Sigmoid colon (tissue), 6 donors: ENCODE measurements at regions not wholly inside any gene's neighbourhood (a gene's known extent, or its start where the extent isn't known, plus 50 kb on each side); places are given as distances from the start of the nearest gene placed in this dataset.

Experiments
- DNase-seq: peaks from one replicate; pipeline ENCODE4 v3.0.0-alpha.2; 2019
- H3K27ac ChIP-seq, 4 donors: fragments of 200-600 bp; sonication (generic); one replicate each; pipeline ENCODE4 v1.5.1; 2016 to 2019; ENCODE audit warnings: mild to moderate bottlenecking in 1 of 4
- H3K27me3 ChIP-seq, 3 donors: fragments of 200-600 bp; sonication (generic); one replicate each; pipeline ENCODE4 v1.5.1; 2019; ENCODE audit warnings: mild to moderate bottlenecking in 1 of 3
- H3K36me3 ChIP-seq, 4 donors: fragments of 200-600 bp; sonication (generic); one replicate each; pipeline ENCODE4 v1.5.1; 2016 to 2019
- H3K4me1 ChIP-seq, 4 donors: fragments of 200-600 bp; sonication (generic); one replicate each; pipeline ENCODE4 v1.5.1; 2017 to 2019
- H3K4me3 ChIP-seq, 4 donors: fragments of 200-600 bp; sonication (generic); one replicate each; pipeline ENCODE4 v1.5.1; 2017 to 2019; ENCODE audit warnings: mild to moderate bottlenecking in 2 of 4, moderate library complexity in 1 of 4
- H3K9me3 ChIP-seq, 4 donors: fragments of 200-600 bp in 3 of 4; sonication (generic) in 3 of 4; one replicate each; pipeline versions ENCODE4 v1.5.1 to v1.6.1; 2013 to 2019
- CTCF ChIP-seq, 4 experiments: fragments of 450-650 bp in 3 of 4; fragments of 200-600 bp in 1 of 4; IDR thresholded peaks; one replicate each; pipeline ENCODE4 v1.5.1; 2016 to 2019; ENCODE audit warnings: antibody characterized with exemption in 4 of 4, mild to moderate bottlenecking in 3 of 4, moderate library complexity in 2 of 4
- EP300 ChIP-seq, 4 donors: sonication (generic); formaldehyde crosslinking; IDR thresholded peaks; one replicate each; pipeline ENCODE4 v1.6.1; 2017; ENCODE audit warnings: antibody characterized with exemption in 4 of 4
- POLR2A ChIP-seq, 2 donors: fragments of 450-650 bp; IDR thresholded peaks; one replicate each; pipeline ENCODE4 v1.6.1; 2016; ENCODE audit warnings: antibody characterized with exemption in 2 of 2, mild to moderate bottlenecking in 2 of 2, moderate library complexity in 2 of 2
- POLR2AphosphoS5 ChIP-seq, 4 donors: sonication (generic); formaldehyde crosslinking; IDR thresholded peaks; one replicate each; pipeline ENCODE4 v1.6.1; 2017; ENCODE audit warnings: antibody characterized with exemption in 4 of 4
- WGBS, 2 donors: extraction: QIAGEN DNeasy Blood & Tissue Kit; methylation state at CpG; one replicate each; pipeline ENCODE4 v1.1.7; 2013; 5-methylcytosine and 5-hydroxymethylcytosine counted together
- intact Hi-C: fragments of 100-400 bp; cut with DNase I; formaldehyde crosslinking; loops from one replicate; pipeline ENCODE4 v1.15.1; 2023
- donor health status: healthy with polysubstance abuse.
- donor health status: healthy.

GRCh38 chr10:75288140-75288711, 52.5 kb upstream of the COMTD1 start:
- WGBS, 2 donors = 91 to 92% methylated on average over 6 of the region's 6 CpGs
- no peak overlapping the region for H3K4me3 ChIP-seq
- H3K27ac ChIP-seq = no peak overlapping the region
- H3K9me3 ChIP-seq = peaks cover 0 to 3% (median 2%) of the 10 kb centered on the region in 4 donors
- H3K27me3 ChIP-seq = no peaks in the 10 kb centered on the region
- H3K4me1 ChIP-seq = peaks cover 0 to 14% (median 13%) of the 10 kb centered on the region in 4 donors
- intact Hi-C loops = no loop called here
- no peaks in the 10 kb centered on the region for H3K36me3 ChIP-seq
- TF ChIP-seq POLR2AphosphoS5 (IDR thresholded peaks at IDR 0.05) = no peak
- no peak for TF ChIP-seq POLR2A (IDR thresholded peaks at IDR 0.05)
- no peak for TF ChIP-seq EP300 (IDR thresholded peaks at IDR 0.05)
- no peak for TF ChIP-seq CTCF (IDR thresholded peaks at IDR 0.05)
- no peak for DNase-seq

- H3K4me1 ChIP-seq = peaks cover 0 to 17% (median 15%) of the 10 kb centered on the region in 4 donors
- H3K27ac ChIP-seq = no peak overlapping the region
- H3K9me3 ChIP-seq = peaks cover 0 to 3% (median 2%) of the 10 kb centered on the region in 4 donors
- H3K36me3 ChIP-seq = no peaks in the 10 kb centered on the region
- intact Hi-C loops = no loop called here
- WGBS, 2 donors = 94 to 96% methylated on average over 4 of the region's 4 CpGs
- H3K27me3 ChIP-seq = no peaks in the 10 kb centered on the region
- no peak overlapping the region for H3K4me3 ChIP-seq
- TF ChIP-seq EP300 (IDR thresholded peaks at IDR 0.05) (no peak), POLR2AphosphoS5 (IDR thresholded peaks at IDR 0.05) (no peak), POLR2A (IDR thresholded peaks at IDR 0.05) (no peak), CTCF (IDR thresholded peaks at IDR 0.05) (no peak)
- no peak for DNase-seq
These were observed 51.9 kb upstream of the COMTD1 start for GRCh38 chr10:75287697-75288096.

- Histone ChIP-seq H3K9me3 (peaks cover 0 to 3% (median 2%) of the 10 kb centered on the region in 4 donors), H3K27me3 (no peaks in the 10 kb centered on the region), H3K4me1 (peaks cover 0 to 17% (median 15%) of the 10 kb centered on the region in 4 donors), H3K36me3 (no peaks in the 10 kb centered on the region), H3K27ac (no peak overlapping the region), H3K4me3 (no peak overlapping the region)
- TF ChIP-seq CTCF (IDR thresholded peaks at IDR 0.05) = no peak
- no peak for TF ChIP-seq POLR2A (IDR thresholded peaks at IDR 0.05)
- intact Hi-C loops = no loop called here
- 86% methylated on average over 2 of the region's 2 CpGs for WGBS, 2 donors
- DNase-seq = no peak
These were observed 51.1 kb upstream of the COMTD1 start for GRCh38 chr10:75286901-75287300.
